ENCODE measurements at regions not wholly inside any gene's neighbourhood (a gene's known extent, or its start where the extent isn't known, plus 50 kb on each side); places are given as distances from the start of the nearest gene placed in this dataset.

DNA sequence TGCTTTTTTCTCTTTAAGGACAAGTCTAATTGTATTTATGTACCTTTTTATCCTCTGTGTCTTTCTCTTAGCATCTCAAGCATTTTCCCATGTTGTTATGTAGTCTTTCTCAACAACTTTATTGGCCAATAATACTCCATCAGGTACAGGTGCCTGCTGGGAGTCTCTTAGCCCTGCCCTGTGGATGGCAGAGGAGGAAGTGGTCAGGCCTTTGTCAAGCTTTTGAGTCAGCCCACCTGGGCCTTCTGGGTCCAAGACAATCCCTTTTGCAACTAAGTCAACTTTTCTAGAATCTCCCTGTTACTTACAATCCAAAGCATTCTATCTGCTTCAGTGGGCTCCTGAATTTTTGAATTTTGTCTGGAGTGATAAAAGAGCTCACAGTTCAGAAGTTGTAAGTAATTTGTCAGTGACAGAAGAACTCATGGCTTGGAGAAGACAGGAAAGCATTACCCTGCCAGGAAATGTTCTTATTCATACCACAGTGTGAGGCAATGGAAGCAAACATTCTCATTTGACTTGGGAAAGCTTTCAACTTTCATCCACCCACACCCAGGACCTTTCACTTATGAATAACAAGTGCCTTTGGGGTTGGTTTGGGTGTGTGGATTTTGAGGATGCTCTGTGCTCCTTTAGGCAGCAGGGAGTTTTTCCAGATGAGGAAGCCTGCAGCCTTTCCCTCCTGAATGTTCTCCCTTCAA, 200.0 kb upstream of the S1PR3 start:
- TF ChIP-seq, protein P1, sequence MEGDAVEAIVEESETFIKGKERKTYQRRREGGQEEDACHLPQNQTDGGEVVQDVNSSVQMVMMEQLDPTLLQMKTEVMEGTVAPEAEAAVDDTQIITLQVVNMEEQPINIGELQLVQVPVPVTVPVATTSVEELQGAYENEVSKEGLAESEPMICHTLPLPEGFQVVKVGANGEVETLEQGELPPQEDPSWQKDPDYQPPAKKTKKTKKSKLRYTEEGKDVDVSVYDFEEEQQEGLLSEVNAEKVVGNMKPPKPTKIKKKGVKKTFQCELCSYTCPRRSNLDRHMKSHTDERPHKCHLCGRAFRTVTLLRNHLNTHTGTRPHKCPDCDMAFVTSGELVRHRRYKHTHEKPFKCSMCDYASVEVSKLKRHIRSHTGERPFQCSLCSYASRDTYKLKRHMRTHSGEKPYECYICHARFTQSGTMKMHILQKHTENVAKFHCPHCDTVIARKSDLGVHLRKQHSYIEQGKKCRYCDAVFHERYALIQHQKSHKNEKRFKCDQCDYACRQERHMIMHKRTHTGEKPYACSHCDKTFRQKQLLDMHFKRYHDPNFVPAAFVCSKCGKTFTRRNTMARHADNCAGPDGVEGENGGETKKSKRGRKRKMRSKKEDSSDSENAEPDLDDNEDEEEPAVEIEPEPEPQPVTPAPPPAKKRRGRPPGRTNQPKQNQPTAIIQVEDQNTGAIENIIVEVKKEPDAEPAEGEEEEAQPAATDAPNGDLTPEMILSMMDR (IDR thresholded peaks at IDR 0.05): no peak
- no peak for TF ChIP-seq POLR2AphosphoS5 (IDR thresholded peaks at IDR 0.05; ENCODE audit: low read depth, low read length)
